ENCODE measurements at regions not wholly inside any gene's neighbourhood (a gene's known extent, or its start where the extent isn't known, plus 50 kb on each side); places are given as distances from the start of the nearest gene placed in this dataset.

DNA sequence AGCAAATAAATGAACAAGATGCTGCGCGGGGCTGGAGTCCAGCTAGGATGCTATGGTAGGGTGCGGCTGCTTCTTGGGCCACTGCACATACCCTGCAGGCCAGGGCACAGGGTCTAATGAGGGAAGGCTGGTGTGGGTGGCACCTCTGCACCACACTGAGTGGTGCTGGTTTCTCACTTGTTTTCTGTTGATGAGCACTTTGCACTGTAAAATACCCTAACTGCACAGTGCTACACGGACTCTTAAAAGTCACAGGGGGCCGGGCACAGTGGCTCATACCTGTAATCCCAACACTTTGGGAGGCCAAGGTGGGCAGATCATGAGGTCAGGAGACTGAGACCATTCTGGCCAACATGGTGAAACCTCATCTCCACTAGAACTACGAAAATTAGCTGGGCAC is 52.7 kb upstream of the DMRT1 start:
- no peak overlapping the region for H3K4ac ChIP-seq (replicated peaks; ENCODE audit: insufficient read length, low read depth, low read length)
- no peaks in the 10 kb centered on the region for H3K79me1 ChIP-seq (ENCODE audit: low read depth, low read length)
- no peak for FAIRE-seq
- H3K14ac ChIP-seq (ENCODE audit: insufficient read length) = no peak overlapping the region
- no peaks in the 10 kb centered on the region for H3K27me3 ChIP-seq (replicated peaks in 1 of 4; ENCODE audit: control insufficient read depth in 3 of 4, extremely low read depth in 1 of 4, insufficient read depth in 3 of 4, low read length in 3 of 4)
- no peak overlapping the region for H3K4me3 ChIP-seq (ENCODE audit: extremely low read depth in 1 of 4, insufficient read depth in 2 of 4, low read depth in 3 of 4, low read length in 4 of 4)
- no peak overlapping the region for H2AK5ac ChIP-seq (ENCODE audit: low read depth, low read length)
- no peak for TF ChIP-seq NRF1 (IDR thresholded peaks at IDR 0.05; ENCODE audit: low read depth, low read length)
- no peak for TF ChIP-seq MAFK (IDR thresholded peaks at IDR 0.05; ENCODE audit: low read depth, low read length)
- no peak for TF ChIP-seq JUN (IDR thresholded peaks at IDR 0.05; ENCODE audit: low read depth, low read length)
- TF ChIP-seq CTBP2 (IDR thresholded peaks at IDR 0.05; ENCODE audit: borderline replicate concordance, insufficient read depth, insufficient read length, low read length) = no peak
- TF ChIP-seq NANOG (IDR thresholded peaks at IDR 0.05; ENCODE audit: insufficient read depth, low read depth, low read length, poor library complexity, severe bottlenecking) = no peak
- TF ChIP-seq, protein P1, sequence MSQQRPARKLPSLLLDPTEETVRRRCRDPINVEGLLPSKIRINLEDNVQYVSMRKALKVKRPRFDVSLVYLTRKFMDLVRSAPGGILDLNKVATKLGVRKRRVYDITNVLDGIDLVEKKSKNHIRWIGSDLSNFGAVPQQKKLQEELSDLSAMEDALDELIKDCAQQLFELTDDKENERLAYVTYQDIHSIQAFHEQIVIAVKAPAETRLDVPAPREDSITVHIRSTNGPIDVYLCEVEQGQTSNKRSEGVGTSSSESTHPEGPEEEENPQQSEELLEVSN (IDR thresholded peaks at IDR 0.05) = no peak
- TF ChIP-seq EGR1 (IDR thresholded peaks at IDR 0.05; ENCODE audit: borderline replicate concordance, low read depth, low read length) = no peak
- TF ChIP-seq GABPA (IDR thresholded peaks at IDR 0.05; ENCODE audit: borderline replicate concordance, insufficient read depth, low read length) = no peak
- no peak for TF ChIP-seq CHD1 (IDR thresholded peaks at IDR 0.05; ENCODE audit: low read depth, low read length)
- no peak for TF ChIP-seq ASH2L (IDR thresholded peaks at IDR 0.05; ENCODE audit: low read length)
- no peak for TF ChIP-seq PHF8 (conservative IDR thresholded peaks at IDR 0.05; ENCODE audit: low read depth, low read length)
- no peak for TF ChIP-seq TCF12 (IDR thresholded peaks at IDR 0.05; ENCODE audit: low read depth, low read length)
- TF ChIP-seq RFX5 (IDR thresholded peaks at IDR 0.05; ENCODE audit: borderline replicate concordance, low read depth, low read length) = no peak
- POLR2A ChIA-PET (ENCODE audit: partially characterized antibody) = no interaction called here
- H3K9ac ChIP-seq (replicated peaks in 1 of 4; ENCODE audit: extremely low read depth in 1 of 4, low read depth in 3 of 4, low read length in 3 of 4) = no peak overlapping the region
- DNase-seq (ENCODE audit: low read depth in 1 of 2, low spot score in 2 of 2) = no peak
- H3K9me3 ChIP-seq (ENCODE audit: insufficient read depth in 2 of 2, low read depth in 1 of 2, low read length in 1 of 2) = no peaks in the 10 kb centered on the region
- H3K23ac ChIP-seq (ENCODE audit: insufficient read length) = no peak overlapping the region
- H4K8ac ChIP-seq (ENCODE audit: extremely low read depth, insufficient read depth, low read length) = no peak overlapping the region; the same call in 1 of the 2 replicates
- CTCF ChIA-PET (ENCODE audit: partially characterized antibody) = interaction anchor here (0.8 to 2.2 kb wide), 7 partner anchors 8 to 220 kb away, joined by 3 to 4 read pairs (median 4); no protein-coding TSS in a partner anchor
- H4K91ac ChIP-seq (replicated peaks; ENCODE audit: insufficient read length, low read length) = no peak overlapping the region
- H3K79me2 ChIP-seq (ENCODE audit: control insufficient read depth in 1 of 2, insufficient read depth in 2 of 2, low read length in 2 of 2) = no peaks in the 10 kb centered on the region
- no peak overlapping the region for H4K5ac ChIP-seq (ENCODE audit: insufficient read length, low read depth, low read length)
- H2AFZ ChIP-seq (ENCODE audit: low read length) = no peak overlapping the region
- H4K20me1 ChIP-seq (replicated peaks in 1 of 2; ENCODE audit: control insufficient read depth in 1 of 2, insufficient read depth in 2 of 2, low read length in 2 of 2) = no peaks in the 10 kb centered on the region
- H3K27ac ChIP-seq (ENCODE audit: low read depth, low read length) = no peak overlapping the region
- no peak overlapping the region for H3K4me2 ChIP-seq (ENCODE audit: insufficient read depth in 1 of 2, low read depth in 2 of 2, low read length in 2 of 2)
- H3K56ac ChIP-seq (replicated peaks; ENCODE audit: insufficient read length, low read depth, low read length) = no peak overlapping the region
- no peak overlapping the region for H3K18ac ChIP-seq (ENCODE audit: extremely low read depth, low read length)
- no peak overlapping the region for H2BK120ac ChIP-seq (replicated peaks; ENCODE audit: low read depth, low read length)
- H3K23me2 ChIP-seq (ENCODE audit: low read depth, low read length) = no peaks in the 10 kb centered on the region
- no peak overlapping the region for H2BK5ac ChIP-seq (ENCODE audit: low read depth, low read length)
- H2BK15ac ChIP-seq (ENCODE audit: low read length) = no peak overlapping the region
- peaks cover 0 to 2% (median 0%) of the 10 kb centered on the region in 4 experiments; a peak in 1 of 7 replicates for H3K4me1 ChIP-seq (replicated peaks in 1 of 4; ENCODE audit: control insufficient read depth in 3 of 4, insufficient read depth in 4 of 4, low read length in 3 of 4)
- H2BK12ac ChIP-seq (ENCODE audit: low read depth, low read length) = no peak overlapping the region
- WGBS, 2 experiments (ENCODE audit: extremely low coverage in 1 of 2, insufficient coverage in 1 of 2, insufficient read length in 1 of 2, insufficient replicate concordance in 2 of 2, low coverage in 1 of 2, low lambda C conversion rate in 2 of 2, missing lambda C conversion rate in 1 of 2) = 96% methylated on average over 6 of the region's 6 CpGs; no CpG with 5 or more reads in 1 of the 2 experiments
- H3K36me3 ChIP-seq (ENCODE audit: control insufficient read depth in 2 of 4, insufficient read depth in 4 of 4, low read length in 3 of 4) = no peaks in the 10 kb centered on the region
- H2BK20ac ChIP-seq (ENCODE audit: low read length) = no peak overlapping the region

All from H1 (cell line).